K562 (cell line): ENCODE measurements at regions not wholly inside any gene's neighbourhood (a gene's known extent, or its start where the extent isn't known, plus 50 kb on each side); places are given as distances from the start of the nearest gene placed in this dataset.

Experiments used
- L3MBTL2 ChIP-seq: fragments of 450-650 bp; IDR thresholded peaks from 2 replicates; pipeline ENCODE4 v1.6.1; 2016; ENCODE audit warnings: mild to moderate bottlenecking, moderate library complexity
- TF ChIP-seq, protein P1 (sequence below): fragments of 450-650 bp; IDR thresholded peaks from 2 replicates; pipeline ENCODE4 v1.6.1; 2016; ENCODE audit warnings: mild to moderate bottlenecking, moderate library complexity
- TF ChIP-seq, protein P2 (sequence below), 2 experiments: fragments of 450-650 bp in 1 of 2; sonication (generic) in 1 of 2; formaldehyde crosslinking in 1 of 2; IDR thresholded peaks; 2 replicates each; pipeline versions ENCODE4 v1.7.1 to v1.9.0; 2016 to 2022; ENCODE audit warnings: inconsistent platforms in 1 of 2, mild to moderate bottlenecking in 1 of 2, missing genetic modification reagents in 1 of 2

DNA sequence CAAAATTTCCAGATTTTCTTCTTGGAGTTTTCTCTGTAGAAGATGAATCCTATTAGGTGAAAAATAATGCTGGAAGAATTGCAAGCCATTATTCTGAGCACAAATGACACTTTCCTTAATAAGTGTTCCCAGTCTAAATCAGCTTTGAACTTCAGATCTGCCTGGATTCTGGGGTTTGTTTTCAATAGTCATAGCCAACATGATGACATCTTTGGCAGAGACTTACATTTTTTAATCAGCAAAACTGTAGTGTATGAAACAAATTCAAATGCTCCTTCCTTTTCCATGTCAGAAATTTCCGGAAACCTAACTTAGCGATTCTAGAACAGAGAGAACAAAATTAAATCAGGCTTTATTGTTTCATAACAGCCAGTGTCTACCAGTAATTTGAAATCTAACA is 88.5 kb downstream of the TSPAN8 start (continued):
- TF ChIP-seq, protein P1, sequence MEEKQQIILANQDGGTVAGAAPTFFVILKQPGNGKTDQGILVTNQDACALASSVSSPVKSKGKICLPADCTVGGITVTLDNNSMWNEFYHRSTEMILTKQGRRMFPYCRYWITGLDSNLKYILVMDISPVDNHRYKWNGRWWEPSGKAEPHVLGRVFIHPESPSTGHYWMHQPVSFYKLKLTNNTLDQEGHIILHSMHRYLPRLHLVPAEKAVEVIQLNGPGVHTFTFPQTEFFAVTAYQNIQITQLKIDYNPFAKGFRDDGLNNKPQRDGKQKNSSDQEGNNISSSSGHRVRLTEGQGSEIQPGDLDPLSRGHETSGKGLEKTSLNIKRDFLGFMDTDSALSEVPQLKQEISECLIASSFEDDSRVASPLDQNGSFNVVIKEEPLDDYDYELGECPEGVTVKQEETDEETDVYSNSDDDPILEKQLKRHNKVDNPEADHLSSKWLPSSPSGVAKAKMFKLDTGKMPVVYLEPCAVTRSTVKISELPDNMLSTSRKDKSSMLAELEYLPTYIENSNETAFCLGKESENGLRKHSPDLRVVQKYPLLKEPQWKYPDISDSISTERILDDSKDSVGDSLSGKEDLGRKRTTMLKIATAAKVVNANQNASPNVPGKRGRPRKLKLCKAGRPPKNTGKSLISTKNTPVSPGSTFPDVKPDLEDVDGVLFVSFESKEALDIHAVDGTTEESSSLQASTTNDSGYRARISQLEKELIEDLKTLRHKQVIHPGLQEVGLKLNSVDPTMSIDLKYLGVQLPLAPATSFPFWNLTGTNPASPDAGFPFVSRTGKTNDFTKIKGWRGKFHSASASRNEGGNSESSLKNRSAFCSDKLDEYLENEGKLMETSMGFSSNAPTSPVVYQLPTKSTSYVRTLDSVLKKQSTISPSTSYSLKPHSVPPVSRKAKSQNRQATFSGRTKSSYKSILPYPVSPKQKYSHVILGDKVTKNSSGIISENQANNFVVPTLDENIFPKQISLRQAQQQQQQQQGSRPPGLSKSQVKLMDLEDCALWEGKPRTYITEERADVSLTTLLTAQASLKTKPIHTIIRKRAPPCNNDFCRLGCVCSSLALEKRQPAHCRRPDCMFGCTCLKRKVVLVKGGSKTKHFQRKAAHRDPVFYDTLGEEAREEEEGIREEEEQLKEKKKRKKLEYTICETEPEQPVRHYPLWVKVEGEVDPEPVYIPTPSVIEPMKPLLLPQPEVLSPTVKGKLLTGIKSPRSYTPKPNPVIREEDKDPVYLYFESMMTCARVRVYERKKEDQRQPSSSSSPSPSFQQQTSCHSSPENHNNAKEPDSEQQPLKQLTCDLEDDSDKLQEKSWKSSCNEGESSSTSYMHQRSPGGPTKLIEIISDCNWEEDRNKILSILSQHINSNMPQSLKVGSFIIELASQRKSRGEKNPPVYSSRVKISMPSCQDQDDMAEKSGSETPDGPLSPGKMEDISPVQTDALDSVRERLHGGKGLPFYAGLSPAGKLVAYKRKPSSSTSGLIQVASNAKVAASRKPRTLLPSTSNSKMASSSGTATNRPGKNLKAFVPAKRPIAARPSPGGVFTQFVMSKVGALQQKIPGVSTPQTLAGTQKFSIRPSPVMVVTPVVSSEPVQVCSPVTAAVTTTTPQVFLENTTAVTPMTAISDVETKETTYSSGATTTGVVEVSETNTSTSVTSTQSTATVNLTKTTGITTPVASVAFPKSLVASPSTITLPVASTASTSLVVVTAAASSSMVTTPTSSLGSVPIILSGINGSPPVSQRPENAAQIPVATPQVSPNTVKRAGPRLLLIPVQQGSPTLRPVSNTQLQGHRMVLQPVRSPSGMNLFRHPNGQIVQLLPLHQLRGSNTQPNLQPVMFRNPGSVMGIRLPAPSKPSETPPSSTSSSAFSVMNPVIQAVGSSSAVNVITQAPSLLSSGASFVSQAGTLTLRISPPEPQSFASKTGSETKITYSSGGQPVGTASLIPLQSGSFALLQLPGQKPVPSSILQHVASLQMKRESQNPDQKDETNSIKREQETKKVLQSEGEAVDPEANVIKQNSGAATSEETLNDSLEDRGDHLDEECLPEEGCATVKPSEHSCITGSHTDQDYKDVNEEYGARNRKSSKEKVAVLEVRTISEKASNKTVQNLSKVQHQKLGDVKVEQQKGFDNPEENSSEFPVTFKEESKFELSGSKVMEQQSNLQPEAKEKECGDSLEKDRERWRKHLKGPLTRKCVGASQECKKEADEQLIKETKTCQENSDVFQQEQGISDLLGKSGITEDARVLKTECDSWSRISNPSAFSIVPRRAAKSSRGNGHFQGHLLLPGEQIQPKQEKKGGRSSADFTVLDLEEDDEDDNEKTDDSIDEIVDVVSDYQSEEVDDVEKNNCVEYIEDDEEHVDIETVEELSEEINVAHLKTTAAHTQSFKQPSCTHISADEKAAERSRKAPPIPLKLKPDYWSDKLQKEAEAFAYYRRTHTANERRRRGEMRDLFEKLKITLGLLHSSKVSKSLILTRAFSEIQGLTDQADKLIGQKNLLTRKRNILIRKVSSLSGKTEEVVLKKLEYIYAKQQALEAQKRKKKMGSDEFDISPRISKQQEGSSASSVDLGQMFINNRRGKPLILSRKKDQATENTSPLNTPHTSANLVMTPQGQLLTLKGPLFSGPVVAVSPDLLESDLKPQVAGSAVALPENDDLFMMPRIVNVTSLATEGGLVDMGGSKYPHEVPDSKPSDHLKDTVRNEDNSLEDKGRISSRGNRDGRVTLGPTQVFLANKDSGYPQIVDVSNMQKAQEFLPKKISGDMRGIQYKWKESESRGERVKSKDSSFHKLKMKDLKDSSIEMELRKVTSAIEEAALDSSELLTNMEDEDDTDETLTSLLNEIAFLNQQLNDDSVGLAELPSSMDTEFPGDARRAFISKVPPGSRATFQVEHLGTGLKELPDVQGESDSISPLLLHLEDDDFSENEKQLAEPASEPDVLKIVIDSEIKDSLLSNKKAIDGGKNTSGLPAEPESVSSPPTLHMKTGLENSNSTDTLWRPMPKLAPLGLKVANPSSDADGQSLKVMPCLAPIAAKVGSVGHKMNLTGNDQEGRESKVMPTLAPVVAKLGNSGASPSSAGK, result no peak
- no peak for TF ChIP-seq L3MBTL2
- TF ChIP-seq, protein P2, sequence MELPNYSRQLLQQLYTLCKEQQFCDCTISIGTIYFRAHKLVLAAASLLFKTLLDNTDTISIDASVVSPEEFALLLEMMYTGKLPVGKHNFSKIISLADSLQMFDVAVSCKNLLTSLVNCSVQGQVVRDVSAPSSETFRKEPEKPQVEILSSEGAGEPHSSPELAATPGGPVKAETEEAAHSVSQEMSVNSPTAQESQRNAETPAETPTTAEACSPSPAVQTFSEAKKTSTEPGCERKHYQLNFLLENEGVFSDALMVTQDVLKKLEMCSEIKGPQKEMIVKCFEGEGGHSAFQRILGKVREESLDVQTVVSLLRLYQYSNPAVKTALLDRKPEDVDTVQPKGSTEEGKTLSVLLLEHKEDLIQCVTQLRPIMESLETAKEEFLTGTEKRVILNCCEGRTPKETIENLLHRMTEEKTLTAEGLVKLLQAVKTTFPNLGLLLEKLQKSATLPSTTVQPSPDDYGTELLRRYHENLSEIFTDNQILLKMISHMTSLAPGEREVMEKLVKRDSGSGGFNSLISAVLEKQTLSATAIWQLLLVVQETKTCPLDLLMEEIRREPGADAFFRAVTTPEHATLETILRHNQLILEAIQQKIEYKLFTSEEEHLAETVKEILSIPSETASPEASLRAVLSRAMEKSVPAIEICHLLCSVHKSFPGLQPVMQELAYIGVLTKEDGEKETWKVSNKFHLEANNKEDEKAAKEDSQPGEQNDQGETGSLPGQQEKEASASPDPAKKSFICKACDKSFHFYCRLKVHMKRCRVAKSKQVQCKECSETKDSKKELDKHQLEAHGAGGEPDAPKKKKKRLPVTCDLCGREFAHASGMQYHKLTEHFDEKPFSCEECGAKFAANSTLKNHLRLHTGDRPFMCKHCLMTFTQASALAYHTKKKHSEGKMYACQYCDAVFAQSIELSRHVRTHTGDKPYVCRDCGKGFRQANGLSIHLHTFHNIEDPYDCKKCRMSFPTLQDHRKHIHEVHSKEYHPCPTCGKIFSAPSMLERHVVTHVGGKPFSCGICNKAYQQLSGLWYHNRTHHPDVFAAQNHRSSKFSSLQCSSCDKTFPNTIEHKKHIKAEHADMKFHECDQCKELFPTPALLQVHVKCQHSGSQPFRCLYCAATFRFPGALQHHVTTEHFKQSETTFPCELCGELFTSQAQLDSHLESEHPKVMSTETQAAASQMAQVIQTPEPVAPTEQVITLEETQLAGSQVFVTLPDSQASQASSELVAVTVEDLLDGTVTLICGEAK (IDR thresholded peaks at IDR 0.05), result no peak
- TF ChIP-seq, protein P2 (CRISPR knock-in tag; IDR thresholded peaks at IDR 0.05), result no peak
